Epithelial cell of prostate (primary cell): ENCODE measurements at regions not wholly inside any gene's neighbourhood (a gene's known extent, or its start where the extent isn't known, plus 50 kb on each side); places are given as distances from the start of the nearest gene placed in this dataset.

ENCODE experiments used
- DNase-seq: peaks from one replicate; pipeline ENCODE4 v3.0.0-alpha.2; 2011; ENCODE audit warnings: low read depth, low spot score
- H3K27ac ChIP-seq: fragments of 450-650 bp; 2 replicates; pipeline ENCODE4 v1.5.1; 2017; ENCODE audit warnings: mild to moderate bottlenecking

DNA sequence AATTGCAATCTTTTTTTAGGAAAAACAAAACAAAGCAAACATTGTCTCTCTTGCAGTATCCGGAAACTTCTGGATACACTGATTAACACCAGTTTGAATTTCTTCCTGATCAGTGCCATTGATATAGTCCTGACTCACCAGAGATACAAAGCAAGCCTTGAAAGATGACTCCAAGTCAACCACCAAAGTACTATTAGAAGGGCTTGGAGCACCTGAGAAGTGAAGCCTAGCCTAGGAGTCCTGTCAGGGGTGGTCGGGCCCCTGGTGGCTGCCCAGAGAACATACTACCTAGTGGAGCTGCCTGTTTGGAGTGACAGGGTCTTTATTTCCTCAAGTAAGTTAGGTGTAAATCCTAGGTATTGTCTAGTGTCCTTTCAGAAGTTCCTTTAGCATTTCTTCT, 593.2 kb downstream of the ZNF674 start:
- no peak overlapping the region for H3K27ac ChIP-seq
- no peak for DNase-seq

DNA sequence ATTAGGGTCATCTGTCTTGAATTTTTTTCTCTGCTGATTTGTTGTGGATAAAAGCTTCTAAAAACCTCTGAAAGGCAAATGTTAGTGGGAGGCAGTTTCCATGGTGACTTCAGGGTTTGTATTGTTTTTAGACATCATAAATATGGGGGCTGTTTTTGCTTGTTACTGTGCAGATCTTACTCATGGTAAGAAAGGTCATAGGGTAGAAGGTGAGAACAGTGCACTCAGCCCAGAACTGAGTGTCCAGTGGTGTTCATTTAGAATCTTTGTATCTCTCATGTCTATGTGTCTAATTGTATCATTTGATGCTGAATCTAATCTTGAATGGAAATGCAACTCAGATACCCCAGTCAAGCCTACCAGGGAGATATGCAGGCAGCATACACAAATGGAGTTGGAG, 609.8 kb downstream of the ZNF674 start:
- DNase-seq = no peak
- no peak overlapping the region for H3K27ac ChIP-seq

DNA sequence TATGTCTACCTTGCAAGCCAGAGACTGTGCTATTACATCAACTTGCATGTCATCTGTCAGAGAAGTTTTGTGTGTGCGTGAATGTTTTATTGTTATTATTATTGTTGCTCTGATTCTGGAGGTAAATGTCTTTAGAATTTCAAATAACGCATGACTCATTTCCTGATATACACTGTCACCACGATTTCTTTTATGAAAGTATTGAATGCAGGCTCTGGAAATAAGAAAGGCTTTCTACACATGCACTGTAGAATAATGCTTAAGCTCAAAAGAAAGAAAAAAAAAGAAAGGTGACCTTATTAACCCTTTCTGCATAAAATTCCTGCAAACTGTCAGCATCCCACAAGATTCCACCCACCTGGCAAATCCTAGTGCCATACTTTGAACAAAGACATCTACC, 632.9 kb downstream of the ZNF674 start:
- H3K27ac ChIP-seq = no peak overlapping the region
- DNase-seq = no peak

DNA sequence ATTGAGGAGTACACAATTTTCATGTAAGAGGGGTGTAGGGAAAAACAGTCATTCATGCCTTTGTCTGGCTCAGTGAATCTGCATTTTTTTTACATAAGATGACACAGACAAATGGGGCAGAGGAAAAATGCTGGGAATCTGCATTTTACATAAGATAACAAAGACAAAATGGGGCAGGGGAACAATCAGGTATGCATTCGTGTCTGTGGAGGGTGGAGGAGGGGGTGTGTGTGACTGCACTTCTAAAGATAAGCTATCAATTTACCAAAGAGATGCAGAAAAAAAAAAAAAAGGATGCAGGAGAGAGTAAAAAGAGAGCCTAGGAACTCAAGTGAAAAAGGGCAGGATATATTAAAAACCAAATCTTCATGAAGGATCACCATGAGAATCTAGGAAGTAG, 637.4 kb downstream of the ZNF674 start:
- no peak overlapping the region for H3K27ac ChIP-seq
- DNase-seq = no peak

DNA sequence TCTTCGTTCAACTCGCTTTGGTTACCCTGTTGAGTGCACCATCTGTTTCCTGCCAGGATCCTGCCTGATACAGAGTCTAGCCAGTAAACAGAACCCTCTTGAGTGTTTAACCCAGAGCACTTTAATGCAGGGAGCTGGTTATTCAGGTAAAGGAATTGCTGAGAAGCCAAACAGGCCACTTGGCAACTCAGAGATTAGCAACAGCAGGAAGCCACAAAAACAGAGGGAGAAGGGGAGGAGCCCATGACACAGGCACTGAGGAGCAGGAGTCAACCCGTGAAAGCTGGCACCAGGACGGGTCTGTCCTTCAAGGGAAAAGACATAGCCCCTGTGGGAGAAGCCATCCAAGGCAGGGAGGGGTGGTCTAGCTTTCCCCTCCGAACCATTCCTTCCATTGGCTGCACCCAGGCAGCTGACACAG, 641.4 kb downstream of the ZNF674 start:
- no peak for DNase-seq
- no peak overlapping the region for H3K27ac ChIP-seq

DNA sequence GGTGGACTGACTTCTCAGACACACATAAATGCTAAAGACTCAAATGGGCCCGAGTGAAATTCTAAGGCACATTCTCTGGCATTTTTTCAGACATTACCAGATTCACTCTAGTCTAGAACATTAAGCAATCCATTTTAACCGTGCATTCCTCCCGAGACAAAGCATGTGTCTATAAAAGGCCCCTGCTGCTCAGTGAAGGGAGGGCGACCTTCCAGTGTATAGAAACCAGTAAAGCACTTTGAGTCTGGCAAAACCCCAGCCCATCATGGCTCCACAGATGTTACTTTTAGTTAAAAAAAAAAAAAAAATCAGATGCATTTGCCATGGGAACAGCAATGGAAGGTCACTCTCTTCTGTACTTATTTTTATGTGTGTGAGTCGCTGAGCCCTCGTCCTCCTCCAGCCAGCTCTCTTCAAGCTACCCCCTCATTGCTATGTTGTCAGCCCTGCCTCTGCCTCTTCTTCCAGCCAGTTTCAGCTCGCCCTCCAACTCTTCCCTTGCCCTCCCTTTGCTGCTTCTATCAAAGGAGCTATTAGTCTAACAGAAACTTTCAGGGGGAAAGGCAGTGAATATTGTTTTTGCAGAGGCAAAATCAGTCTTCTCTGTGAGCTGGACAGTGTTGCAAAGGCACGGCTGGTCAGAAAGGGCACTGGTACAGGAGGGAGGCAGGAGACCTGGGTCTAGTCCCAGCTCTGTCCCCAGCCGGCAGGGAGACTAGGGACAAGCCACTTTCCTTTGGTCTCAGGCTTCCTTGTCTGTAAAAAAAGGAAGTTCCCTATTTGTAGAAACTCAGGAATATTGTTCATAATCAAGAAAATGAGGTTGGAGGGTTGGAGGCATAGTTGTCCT, 644.2 kb downstream of the ZNF674 start:
- DNase-seq = no peak

DNA sequence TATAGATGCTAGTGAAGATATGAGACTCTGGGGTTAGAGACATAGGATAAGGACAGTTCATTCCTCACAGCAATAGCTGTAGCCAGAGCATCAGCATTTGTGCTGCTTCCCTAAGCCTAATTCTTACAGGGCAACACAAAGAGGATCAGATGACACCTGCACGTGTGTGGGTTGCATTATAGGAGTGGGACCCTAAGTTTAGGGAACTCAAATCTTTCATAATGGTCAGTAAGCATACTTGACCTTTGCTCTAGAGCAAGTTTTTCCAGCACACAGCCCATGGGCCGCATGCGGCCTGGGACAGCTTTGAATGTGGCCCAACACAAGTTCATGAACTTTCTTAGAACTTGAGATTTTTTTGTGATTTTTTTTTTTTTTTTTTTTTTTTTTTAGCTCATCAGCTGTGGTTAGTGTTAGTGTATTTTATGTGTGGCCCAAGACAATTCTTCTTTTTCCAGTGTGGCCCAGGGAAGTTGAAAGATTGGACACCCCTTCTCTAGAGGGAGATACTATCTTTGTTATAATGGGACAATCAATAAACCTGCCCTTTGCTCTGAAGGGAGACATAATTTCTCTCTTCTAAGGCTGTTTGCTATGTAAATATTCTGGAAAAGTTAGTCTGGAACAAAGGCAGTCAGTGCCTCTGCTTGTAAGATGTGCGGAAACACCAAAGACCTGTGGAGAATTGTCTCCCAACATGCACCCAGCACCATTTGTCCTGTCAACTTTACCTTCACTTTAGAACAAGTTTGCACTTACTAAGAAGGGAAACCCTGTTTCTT, 650.2 kb downstream of the ZNF674 start:
- DNase-seq = no peak
- no peak overlapping the region for H3K27ac ChIP-seq

More for the DNA sequence above, 644.2 kb downstream of the ZNF674 start:
- no peak overlapping the region for H3K27ac ChIP-seq

DNA sequence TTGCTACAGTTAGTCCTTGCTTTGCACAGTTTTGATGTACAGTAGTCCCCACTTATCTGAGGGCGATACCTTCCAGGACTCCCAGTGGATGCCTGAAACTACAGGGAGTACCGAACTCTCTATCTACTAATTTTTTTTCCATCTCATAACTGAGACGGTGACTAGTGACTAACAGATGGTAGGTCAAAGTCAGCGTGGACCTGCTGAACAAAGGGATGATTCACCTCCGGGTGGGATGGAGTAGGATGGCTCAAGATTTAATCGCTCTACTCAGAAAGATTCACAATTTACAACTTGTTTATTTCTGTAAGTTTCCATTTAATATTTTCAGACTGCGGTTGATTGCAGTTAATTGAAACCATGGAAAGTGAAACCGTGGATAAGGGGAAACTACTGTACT, 655.8 kb downstream of the ZNF674 start:
- no peak for DNase-seq
- no peak overlapping the region for H3K27ac ChIP-seq

DNA sequence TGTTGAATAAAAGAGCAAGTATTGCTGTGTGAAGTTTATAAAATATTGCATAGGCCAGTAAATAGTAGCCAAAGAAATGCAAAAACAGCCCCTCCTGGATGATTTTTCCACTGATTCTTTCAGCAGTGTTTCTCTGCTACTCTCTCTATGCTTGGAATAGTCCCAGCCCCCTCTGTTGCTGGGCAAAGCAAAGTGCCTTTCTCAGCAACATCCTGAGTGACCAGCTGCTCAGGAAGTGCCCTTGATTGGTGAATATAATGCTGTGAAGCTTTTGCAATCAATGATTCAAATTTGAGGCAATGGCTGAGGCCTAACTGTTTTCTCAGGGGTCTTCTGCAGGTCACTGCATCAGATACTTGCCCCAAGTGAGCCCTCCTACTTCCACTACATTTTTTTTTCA, 656.7 kb downstream of the ZNF674 start:
- no peak overlapping the region for H3K27ac ChIP-seq
- no peak for DNase-seq

DNA sequence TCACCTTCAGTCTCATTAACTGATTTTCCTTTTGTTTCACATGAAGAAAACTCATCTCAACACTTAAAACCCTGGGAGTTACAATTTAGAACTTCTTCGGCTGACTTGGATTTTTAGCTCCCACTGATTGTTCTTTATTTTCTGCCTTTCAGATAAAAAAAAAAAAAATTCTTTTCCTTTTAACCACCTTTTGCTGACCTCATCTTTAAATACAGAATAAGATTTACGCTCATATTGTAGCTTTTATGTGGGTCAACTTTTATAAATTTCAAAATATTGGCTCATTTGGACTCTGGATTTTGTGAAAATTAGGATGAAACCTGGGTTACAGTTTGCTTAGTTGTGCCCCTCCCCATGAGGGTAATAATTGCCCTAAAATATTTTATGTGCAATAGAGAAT, 659.3 kb downstream of the ZNF674 start:
- H3K27ac ChIP-seq = no peak overlapping the region
- no peak for DNase-seq

DNA sequence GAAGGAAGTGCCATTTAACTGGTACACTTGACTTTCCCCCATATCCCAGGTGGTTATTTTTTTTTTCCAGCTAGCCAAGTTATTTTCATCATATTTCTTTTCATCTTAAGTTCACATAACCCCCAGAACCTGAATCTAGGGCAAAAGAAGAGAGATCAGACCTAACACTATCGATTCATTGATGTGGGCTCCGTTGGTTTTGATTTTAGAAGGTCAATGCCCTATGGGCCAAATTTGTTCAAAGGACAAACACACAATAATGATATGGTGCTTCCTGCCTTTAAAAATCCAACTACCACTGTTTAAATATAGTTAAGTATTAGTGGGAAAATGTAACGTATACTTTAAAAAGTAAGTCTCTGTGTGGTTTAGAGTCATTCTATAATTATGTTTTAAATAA, 665.7 kb downstream of the ZNF674 start:
- no peak for DNase-seq

DNA sequence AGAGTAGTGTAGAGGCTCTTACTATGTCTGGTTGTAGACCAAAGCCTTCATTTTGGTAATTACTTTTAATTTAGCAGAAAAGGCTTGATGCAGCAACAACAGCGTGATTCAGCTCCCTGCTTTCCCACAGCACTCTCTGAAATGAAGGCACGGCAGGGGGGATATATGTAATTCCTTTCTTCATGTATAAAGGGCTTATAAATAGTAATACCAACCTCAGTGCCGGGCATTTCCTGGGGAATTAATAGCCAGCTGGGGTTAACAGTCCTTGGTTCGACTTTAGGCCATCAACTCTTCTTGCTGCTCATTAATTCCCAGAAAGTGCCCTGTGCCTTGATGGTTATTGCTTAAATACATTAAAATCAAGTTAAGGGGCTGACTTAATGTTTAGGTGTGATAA, 669.0 kb downstream of the ZNF674 start:
- H3K27ac ChIP-seq = no peak overlapping the region
- DNase-seq = no peak

More for the DNA sequence above, 665.7 kb downstream of the ZNF674 start:
- no peak overlapping the region for H3K27ac ChIP-seq

DNA sequence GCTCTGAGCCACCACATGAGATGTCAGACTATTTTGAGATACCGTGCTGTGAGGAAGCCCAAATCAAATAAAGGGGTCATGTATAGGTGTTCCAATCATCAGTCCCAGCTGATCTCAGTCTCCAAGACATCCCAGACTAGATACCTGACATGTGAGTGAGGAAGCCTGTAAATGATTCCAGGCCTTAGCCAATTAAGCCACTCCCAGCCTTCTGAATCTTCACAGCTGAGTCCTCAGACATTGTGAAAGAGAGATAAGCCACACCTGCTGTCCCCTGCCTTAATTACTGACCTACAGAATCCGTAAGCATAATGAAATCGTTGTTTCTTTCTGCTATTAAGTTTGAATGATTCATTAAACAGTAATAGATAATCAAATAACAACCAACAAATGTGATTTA, 671.4 kb downstream of the ZNF674 start:
- no peak for DNase-seq
- H3K27ac ChIP-seq = no peak overlapping the region

DNA sequence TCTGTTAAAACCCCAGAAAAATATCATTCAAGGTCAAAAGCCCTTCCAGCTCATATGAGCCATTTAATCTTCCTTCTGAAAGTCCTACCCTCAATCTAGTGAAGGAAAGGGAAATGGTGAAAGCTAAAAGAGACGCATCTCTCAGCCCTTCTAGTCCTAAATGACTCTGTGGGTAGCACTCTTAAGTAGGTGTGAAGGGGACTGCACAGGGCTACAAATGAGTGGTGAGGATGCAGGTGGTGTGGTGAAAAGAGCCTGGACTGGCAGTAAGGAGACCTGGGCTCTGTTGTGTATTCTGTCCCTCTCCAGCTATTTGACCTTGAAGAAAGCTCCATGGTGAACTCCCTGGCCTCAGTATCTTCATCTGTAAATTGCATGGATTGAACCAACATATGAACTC, 671.8 kb upstream of the DIPK2B start:
- no peak for DNase-seq
- H3K27ac ChIP-seq = no peak overlapping the region

DNA sequence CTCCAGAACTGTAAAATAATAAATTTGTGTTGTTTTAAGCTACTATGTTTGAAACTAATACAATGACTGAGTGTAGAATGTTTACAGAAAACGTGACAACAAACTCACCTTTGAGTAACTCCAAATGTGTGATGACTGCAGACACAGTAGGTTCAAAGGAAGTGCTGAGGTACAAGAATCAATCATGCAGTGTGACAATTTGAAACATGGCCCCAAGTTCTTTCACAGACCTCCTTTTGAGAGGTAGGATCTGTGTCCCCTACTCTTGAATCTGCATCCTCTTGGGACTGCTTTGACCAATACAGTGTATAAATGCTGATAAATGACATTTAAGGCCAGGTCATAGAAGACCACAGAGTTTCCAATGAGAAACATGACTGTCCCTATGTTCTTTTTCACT, 667.7 kb upstream of the DIPK2B start:
- no peak overlapping the region for H3K27ac ChIP-seq
- no peak for DNase-seq

DNA sequence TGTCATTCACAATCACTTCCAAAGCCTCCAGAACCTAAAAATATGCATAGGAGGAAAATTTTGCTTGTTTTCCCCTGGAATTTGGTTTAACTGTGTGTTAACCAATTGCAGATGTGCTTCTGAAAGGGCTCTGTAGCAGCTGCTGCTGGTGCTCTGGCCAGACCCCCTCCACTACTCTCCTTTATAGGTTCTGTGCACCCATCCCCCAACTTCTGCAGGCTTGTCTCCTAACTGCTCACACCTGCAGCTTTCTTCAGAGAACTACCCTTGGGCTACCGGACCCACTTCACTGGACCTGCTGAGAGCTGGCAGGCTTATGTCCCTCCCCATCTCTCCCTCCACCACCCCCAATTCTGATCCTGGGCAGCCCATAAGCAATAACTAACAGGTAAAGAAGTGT, 662.1 kb upstream of the DIPK2B start:
- DNase-seq = no peak
- no peak overlapping the region for H3K27ac ChIP-seq

DNA sequence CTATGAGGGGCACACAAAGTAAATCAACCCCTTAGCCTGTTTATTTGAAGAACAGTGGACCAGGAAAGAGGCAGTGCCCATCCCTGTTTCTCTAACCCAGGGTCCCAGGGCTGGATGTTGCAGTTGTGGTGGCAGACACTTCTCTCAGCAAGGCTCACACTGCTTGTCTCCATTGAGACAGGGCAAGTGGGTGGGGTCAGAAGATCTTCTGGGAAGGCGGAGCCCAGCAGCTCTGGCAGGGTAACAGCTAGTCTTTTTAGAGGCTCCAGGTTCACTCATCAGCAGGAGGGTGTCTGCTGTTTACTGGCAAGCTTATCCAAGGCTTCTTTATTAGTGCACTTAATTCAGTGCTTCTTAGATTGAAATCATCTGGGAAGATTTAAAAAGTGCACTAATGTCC, 659.8 kb upstream of the DIPK2B start:
- H3K27ac ChIP-seq = no peak overlapping the region
- DNase-seq = no peak

DNA sequence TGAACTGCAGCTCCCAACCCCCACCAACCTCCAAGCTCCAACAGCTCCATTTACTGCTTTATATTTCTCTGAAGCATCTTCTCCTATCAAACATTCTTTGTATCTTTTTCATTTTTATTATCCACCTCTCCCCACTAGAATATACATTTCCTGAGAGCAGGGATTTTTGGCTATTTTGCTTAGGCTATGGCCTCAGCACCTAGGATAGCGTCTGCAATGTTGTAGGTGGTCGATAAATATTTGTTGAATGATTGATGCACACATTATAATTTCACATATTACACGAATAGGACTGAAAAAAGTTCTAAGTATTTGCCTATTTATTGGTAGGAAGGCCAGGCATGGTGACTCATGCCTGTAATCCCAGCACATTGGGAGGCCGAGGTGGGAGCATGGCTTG, 658.7 kb upstream of the DIPK2B start:
- DNase-seq = no peak
- no peak overlapping the region for H3K27ac ChIP-seq

DNA sequence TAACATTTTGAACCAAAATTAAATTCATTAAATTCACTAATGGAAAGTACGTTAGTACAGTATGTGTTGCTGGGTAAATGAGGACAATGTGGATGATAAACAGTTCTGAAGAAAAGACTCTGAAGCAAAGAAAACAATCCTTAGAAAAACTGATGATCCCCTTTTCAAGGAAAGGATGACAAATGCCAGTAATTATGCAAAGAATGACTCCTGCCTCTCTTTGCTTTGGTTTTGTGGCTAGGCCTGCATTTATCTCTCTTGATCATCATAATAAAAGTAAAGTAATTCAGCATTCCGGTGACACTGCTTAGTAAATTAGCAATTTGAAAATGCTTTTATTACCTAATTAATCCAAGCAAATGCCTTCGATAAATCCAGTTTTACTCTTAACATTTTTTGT, 652.2 kb upstream of the DIPK2B start:
- no peak for DNase-seq
- H3K27ac ChIP-seq = peak overlapping the region; percentile 89

DNA sequence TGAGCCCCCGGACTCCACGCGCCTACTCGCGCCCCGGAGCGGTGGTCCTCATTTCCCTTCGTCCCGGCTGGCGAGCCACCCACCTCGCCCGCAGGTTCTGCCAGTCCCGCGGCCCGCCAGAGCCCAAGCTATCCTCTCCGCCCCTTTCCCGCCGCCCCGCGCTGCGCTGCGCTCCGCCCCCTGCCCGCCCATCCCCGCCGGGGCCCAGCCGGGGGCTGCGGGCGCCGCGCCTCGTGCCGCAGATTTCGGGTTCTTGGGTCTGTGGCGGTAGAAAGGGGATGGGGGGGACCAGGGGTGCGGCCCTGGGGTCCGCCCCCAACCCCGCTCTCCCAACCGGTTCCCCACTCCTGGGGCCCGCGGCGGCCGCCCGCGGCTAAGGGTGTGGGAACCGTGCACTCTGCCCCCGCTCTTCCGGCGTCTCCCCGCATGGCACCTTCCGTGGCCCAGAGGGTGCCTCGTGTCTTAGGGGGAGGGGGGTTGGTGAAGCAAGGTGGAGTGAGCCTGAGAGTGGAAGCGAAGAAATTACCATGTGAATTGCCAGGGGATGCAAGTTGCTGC, 650.8 kb upstream of the DIPK2B start:
- DNase-seq = peak; percentile 39
- H3K27ac ChIP-seq = peak overlapping the region; percentile 89

DNA sequence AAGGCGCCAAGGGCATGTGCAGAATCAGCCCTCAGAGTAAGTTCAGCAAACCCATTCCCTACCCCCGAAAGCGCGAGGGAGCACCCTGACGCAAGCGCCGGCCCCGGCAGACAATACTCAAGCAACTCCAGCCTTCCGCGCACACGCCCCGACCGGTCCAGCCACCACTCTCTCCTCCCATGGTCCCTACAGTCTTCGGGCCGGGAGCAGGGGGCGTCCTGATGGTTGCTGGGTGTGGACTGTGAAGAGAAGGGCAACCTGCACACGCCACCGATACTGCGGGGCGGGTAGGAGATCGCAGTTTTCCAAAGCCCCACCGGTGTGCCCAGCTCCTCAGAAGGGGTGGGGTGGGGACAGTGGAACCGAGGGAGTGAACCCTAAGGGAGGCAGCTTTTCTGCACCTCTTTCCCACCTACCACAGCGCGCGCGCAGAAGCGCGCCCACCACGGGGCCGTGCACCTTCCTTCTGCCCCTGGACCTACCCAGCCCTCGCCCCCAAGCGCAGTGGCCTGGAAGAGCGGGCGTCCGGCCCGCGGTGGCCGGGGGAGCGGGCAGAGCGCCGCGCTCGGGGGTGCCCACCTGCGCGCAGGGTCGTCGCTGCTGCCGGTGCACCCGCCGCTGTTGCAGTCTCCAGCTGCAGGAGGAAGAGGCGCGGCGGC, 650.2 kb upstream of the DIPK2B start:
- DNase-seq = no peak
- H3K27ac ChIP-seq = peak overlapping the region; percentile 89
